Naive thymus-derived CD8-positive, alpha-beta T cell (primary cell): ENCODE measurements at regions not wholly inside any gene's neighbourhood (a gene's known extent, or its start where the extent isn't known, plus 50 kb on each side); places are given as distances from the start of the nearest gene placed in this dataset.

Experiments used
- ATAC-seq, 2 donors: fragments of 150-1000 bp; cut with Tn5 transposase in 1 of 2; sonication (Bioruptor Pico), chemical (Tn5 transposase) in 1 of 2; 1 replicate in 1 of 2; 2 replicates in 1 of 2; pipeline ENCODE4 v1.10.0; 2021; ENCODE audit warnings: mild to moderate bottlenecking in 2 of 2, moderate library complexity in 2 of 2
- POLR2A ChIA-PET: fragments of 350-600 bp; sonication (Branson Sonifier 250); formaldehyde crosslinking; loops from one replicate; lab custom pipeline; 2021; ENCODE audit warnings: antibody characterized with exemption; lab: Charles Lee
- DNase-seq, 10 donors: peaks; one replicate each; pipeline versions ENCODE4 v3.0.0 to v3.0.0-alpha.2; 2020 to 2022
- H3K27ac Mint-ChIP-seq, 10 donors: one replicate each; pipeline ENCODE4 v1.8.0; 2020 to 2022; ENCODE audit warnings: mild to moderate bottlenecking in 10 of 10, mixed read lengths in 10 of 10, moderate library complexity in 4 of 10, inconsistent platforms in 1 of 10
- H3K27me3 Mint-ChIP-seq, 5 donors: one replicate each; pipeline ENCODE4 v1.8.0; 2021 to 2022; ENCODE audit warnings: mixed read lengths in 5 of 5
- H3K36me3 Mint-ChIP-seq, 3 donors: one replicate each; pipeline ENCODE4 v1.8.0; 2020 to 2022; ENCODE audit warnings: mixed read lengths in 3 of 3, mild to moderate bottlenecking in 2 of 3, inconsistent platforms in 1 of 3
- H3K4me1 Mint-ChIP-seq, 4 donors: one replicate each; pipeline ENCODE4 v1.8.0; 2021 to 2022; ENCODE audit warnings: mixed read lengths in 4 of 4
- H3K4me3 Mint-ChIP-seq, 10 donors: one replicate each; pipeline ENCODE4 v1.8.0; 2020 to 2022; ENCODE audit warnings: mild to moderate bottlenecking in 10 of 10, mixed read lengths in 10 of 10, moderate library complexity in 6 of 10, inconsistent platforms in 1 of 10
- H3K9me3 Mint-ChIP-seq, 9 donors: one replicate each; pipeline ENCODE4 v1.8.0; 2020 to 2022; ENCODE audit warnings: mixed read lengths in 9 of 9, mild to moderate bottlenecking in 3 of 9, inconsistent platforms in 1 of 9, moderate library complexity in 1 of 9

DNA sequence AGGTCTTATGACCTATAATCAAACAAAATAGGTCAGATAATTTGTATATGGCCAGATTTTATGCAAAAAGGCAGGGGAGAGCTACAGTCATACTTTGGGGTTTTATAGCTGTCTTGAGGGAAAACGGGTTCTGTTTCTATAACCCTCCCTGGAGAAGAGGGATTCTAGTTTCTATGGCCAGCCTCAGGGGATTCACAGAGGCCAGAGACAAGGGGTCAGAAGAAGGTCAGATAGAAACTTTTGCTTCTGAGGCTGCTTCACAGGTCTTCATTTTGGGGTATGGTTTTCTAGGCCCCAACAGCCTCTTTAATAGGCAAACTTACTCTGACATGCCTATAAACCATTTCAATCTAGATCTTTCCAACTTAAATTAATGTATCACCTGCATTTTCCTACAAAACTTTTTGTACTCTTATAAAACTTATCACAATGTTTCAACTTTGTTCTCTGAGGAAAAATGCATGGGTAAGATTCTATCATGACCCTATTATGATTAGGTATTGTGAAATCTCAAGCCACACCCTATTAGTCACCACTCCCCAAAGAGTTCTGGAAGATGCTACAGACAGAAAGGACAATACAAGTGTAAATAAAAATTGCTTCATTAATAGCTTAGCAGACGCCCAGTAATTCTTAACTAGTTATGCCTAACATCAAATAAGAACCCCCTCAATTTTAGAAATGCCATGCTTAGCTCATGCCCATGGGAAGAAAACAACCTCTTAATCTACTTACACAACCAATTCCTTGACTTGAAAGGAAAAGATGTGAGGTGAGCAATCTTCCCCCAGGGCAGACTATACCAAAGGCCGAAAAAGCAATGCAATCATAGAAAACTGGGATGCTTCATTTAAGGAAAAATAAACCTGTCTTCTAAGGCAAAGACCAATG lies 396.6 kb downstream of the TLR4 start:
- no peaks in the 10 kb centered on the region for H3K36me3 Mint-ChIP-seq
- H3K4me3 Mint-ChIP-seq: no peak overlapping the region
- H3K27me3 Mint-ChIP-seq: peaks cover 0 to 1% (median 0%) of the 10 kb centered on the region in 5 donors
- ATAC-seq (no peak), DNase-seq (no peak)
- no peak overlapping the region for H3K27ac Mint-ChIP-seq
- POLR2A ChIA-PET: no interaction called here
- peaks cover 0 to 6% (median 0%) of the 10 kb centered on the region in 9 donors for H3K9me3 Mint-ChIP-seq
- H3K4me1 Mint-ChIP-seq: no peaks in the 10 kb centered on the region

DNA sequence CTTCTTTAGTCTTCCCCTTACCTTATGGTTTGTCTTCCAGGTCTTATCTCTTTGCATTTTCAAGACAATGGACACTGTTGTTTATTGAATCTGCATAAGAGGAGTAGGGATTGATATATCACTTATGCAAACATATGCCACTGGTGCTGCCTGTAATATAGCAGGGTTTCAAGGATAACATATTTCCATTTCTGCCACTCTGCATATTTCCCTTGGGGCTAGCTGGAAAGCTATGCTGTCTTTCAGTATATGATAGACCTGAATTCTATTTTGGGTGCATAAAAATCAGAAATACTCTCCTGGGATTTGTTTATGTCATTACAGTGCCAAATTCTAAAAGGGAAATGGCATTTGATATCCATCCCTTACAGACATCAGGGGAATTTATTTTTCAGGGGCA lies 400.2 kb downstream of the TLR4 start:
- no peak for DNase-seq
- H3K4me3 Mint-ChIP-seq: no peak overlapping the region
- peak overlapping the region in 1 of 10 donors; percentile 0 for H3K27ac Mint-ChIP-seq
- POLR2A ChIA-PET: no interaction called here
- H3K27me3 Mint-ChIP-seq: peaks cover 0 to 2% (median 0%) of the 10 kb centered on the region in 5 donors
- ATAC-seq: no peak
- no peaks in the 10 kb centered on the region for H3K4me1 Mint-ChIP-seq
- no peaks in the 10 kb centered on the region for H3K36me3 Mint-ChIP-seq
- H3K9me3 Mint-ChIP-seq: peaks cover 0 to 5% (median 0%) of the 10 kb centered on the region in 9 donors

DNA sequence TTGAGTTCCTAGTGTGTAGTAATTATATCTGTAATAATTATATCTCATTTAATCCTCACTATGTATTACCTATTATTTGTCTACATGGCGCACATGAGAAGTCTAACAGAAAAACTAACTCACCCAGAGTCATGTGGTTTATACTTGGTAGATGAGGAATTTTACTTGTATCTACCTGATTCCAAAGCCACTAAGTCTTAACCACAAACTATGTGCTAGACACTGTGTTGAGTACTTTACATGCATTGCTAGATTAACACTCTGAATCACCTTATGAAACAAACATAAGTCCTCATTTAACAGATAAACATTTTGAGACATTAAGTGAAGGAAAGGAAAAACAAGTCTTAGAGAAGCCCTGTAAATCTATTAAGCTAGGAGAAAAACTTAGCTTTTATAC lies 404.8 kb downstream of the TLR4 start:
- Mint-ChIP-seq H3K27ac (no peak overlapping the region), H3K36me3 (no peaks in the 10 kb centered on the region), H3K27me3 (peaks cover 0 to 6% (median 0%) of the 10 kb centered on the region in 5 donors), H3K9me3 (peaks cover 0 to 8% (median 0%) of the 10 kb centered on the region in 9 donors), H3K4me1 (no peaks in the 10 kb centered on the region), H3K4me3 (no peak overlapping the region)
- ATAC-seq (no peak), DNase-seq (no peak)
- POLR2A ChIA-PET: no interaction called here

DNA sequence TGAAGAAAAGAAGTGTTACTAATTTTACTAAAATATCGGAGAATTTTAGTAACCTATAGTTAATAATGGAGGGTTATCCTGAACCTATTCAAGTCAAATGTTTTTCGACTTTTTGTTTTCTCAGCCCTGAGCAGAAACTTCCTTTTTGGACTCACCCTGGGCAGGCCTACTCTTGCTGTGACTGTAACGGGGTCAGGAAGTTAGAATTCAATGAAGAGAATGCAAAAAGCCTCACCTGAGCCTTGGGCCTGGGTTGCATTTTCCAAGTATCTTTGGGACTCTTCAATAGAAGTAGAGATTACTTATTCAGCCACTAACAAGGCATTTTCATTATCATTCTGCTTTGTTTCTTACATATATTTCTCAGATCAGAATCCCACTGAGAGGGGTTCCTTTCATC lies 405.3 kb downstream of the TLR4 start:
- Mint-ChIP-seq H3K4me1 (no peaks in the 10 kb centered on the region), H3K9me3 (peaks cover 0 to 8% (median 0%) of the 10 kb centered on the region in 9 donors), H3K4me3 (no peak overlapping the region), H3K27ac (no peak overlapping the region), H3K27me3 (peaks cover 0 to 5% (median 0%) of the 10 kb centered on the region in 5 donors), H3K36me3 (no peaks in the 10 kb centered on the region)
- ATAC-seq: no peak
- POLR2A ChIA-PET: no interaction called here
- no peak for DNase-seq

DNA sequence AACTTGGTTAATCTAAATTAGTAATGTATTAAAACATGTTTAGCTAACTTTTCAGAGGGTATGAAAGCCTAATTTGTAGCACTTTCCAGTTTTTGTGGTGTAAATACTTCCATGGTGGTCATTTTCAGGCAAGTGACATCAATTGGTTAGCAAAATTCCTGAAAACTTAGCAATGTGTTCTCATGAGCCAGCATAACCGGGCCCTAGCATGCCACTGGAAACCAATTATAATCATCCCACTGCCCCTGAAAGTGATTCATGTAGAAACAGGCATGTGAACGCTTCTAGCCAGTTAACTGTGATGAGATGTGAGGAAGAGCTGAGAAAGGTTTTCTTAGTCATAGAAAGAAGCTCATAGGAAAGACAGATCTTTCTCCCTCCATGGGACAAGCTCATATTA lies 417.2 kb downstream of the TLR4 start:
- Mint-ChIP-seq H3K4me1 (no peaks in the 10 kb centered on the region), H3K4me3 (no peak overlapping the region), H3K27me3 (peaks cover 0 to 2% (median 0%) of the 10 kb centered on the region in 5 donors), H3K9me3 (peaks cover 0 to 9% (median 4%) of the 10 kb centered on the region in 9 donors), H3K36me3 (no peaks in the 10 kb centered on the region), H3K27ac (no peak overlapping the region)
- POLR2A ChIA-PET: no interaction called here
- no peak for DNase-seq
- no peak for ATAC-seq

DNA sequence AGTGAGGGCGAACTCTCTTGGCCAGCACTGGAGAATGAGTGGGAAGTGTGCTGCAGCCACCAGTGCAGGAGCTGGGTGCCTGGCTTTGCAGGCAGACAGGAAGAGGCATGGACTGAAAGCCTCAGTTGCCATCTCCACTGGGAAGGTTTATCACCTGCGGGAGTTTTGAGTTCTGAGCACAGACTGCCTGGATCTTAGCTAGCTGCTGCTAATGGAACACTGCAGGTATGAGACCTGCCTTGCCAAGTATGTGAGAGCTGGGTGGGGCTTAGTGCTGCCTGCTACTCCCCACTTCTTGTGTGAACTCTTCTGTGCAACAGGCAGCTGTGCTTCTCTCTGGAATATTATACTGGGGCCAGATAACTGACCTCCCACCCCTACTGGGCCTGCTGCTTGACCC lies 424.1 kb downstream of the TLR4 start:
- POLR2A ChIA-PET: no interaction called here
- Mint-ChIP-seq H3K4me1 (no peaks in the 10 kb centered on the region), H3K27ac (no peak overlapping the region), H3K36me3 (no peaks in the 10 kb centered on the region), H3K4me3 (no peak overlapping the region), H3K27me3 (peaks cover 0 to 2% (median 0%) of the 10 kb centered on the region in 5 donors), H3K9me3 (peaks cover 0 to 26% (median 7%) of the 10 kb centered on the region in 9 donors)
- DNase-seq (no peak), ATAC-seq (no peak)

DNA sequence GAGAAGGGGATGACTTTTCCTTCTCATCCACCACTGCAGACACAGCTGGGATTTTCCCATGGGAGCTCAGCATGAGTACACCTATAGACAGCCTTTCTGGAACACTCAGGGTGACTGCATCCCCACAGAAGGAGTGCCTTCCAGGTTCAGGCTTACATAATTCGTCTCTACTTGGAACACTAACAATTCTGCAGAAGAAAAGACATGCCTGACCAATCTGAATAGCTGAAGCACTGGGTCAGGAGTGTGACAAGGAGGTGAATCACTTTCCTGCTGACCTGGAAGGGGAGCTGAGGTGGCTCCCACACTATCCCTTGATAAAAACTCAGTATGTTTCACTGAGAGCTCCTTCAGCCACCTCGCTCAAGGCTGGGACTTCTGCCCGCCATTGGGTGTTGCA lies 425.3 kb downstream of the TLR4 start:
- no peaks in the 10 kb centered on the region for H3K36me3 Mint-ChIP-seq
- H3K4me3 Mint-ChIP-seq: no peak overlapping the region
- peaks cover 0 to 31% (median 6%) of the 10 kb centered on the region in 9 donors for H3K9me3 Mint-ChIP-seq
- H3K27ac Mint-ChIP-seq: no peak overlapping the region
- no peak for DNase-seq
- ATAC-seq: no peak
- H3K27me3 Mint-ChIP-seq: peaks cover 0 to 2% (median 0%) of the 10 kb centered on the region in 5 donors
- H3K4me1 Mint-ChIP-seq: no peaks in the 10 kb centered on the region
- POLR2A ChIA-PET: no interaction called here

DNA sequence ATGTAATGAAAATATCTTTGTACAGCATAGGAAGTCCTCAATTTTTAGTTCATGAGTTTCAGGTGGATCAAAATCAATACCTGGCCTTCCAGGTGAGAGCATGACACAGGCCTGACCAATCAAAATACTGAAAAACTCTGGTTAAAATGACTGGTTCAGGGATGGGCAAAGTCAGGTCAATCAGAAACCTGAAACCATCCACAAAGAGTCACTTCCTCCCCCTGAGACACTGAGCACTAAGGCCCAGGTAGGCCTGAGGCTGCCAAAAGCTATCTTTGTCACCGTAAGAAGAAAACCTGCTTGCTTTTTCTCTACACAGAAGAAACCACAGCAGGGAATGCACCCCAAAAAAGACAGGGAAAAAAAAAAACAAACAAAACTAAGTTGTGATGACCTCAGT lies 444.8 kb downstream of the TLR4 start:
- no peak for ATAC-seq

DNA sequence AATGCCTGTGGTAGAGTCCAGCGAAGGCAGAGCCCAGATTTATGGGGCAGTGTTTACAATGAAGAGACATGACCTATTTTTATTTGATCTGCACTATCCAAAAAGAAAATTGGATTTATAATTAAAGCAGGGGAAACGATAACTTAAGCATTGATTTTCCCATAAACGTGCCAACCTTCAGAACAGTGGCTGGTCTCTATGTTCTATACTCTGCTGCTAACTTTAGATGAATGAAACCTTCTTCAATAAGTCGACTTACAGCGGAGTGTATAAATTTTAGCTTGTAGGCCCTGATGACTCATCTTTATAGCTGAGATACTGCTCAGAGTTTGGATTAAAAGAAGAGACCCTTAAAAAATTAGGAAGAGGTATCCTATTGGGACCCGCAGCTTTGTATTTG lies 452.6 kb downstream of the TLR4 start:
- Mint-ChIP-seq H3K27me3 (no peaks in the 10 kb centered on the region), H3K9me3 (peaks cover 0 to 14% (median 0%) of the 10 kb centered on the region in 9 donors), H3K4me1 (no peaks in the 10 kb centered on the region), H3K27ac (no peak overlapping the region), H3K36me3 (no peaks in the 10 kb centered on the region), H3K4me3 (no peak overlapping the region)
- ATAC-seq (no peak), DNase-seq (no peak)
- POLR2A ChIA-PET: no interaction called here

More for the DNA sequence above, 444.8 kb downstream of the TLR4 start:
- peaks cover 0 to 13% (median 0%) of the 10 kb centered on the region in 9 donors for H3K9me3 Mint-ChIP-seq
- no peak overlapping the region for H3K27ac Mint-ChIP-seq
- H3K4me3 Mint-ChIP-seq: no peak overlapping the region
- POLR2A ChIA-PET: interaction anchor here (0.8 kb wide), 1 partner anchor 1190 kb away, joined by 3 read pairs; no protein-coding TSS in a partner anchor
- H3K27me3 Mint-ChIP-seq: peaks cover 0 to 1% (median 0%) of the 10 kb centered on the region in 5 donors
- DNase-seq: no peak
- no peaks in the 10 kb centered on the region for H3K4me1 Mint-ChIP-seq
- H3K36me3 Mint-ChIP-seq: no peaks in the 10 kb centered on the region

DNA sequence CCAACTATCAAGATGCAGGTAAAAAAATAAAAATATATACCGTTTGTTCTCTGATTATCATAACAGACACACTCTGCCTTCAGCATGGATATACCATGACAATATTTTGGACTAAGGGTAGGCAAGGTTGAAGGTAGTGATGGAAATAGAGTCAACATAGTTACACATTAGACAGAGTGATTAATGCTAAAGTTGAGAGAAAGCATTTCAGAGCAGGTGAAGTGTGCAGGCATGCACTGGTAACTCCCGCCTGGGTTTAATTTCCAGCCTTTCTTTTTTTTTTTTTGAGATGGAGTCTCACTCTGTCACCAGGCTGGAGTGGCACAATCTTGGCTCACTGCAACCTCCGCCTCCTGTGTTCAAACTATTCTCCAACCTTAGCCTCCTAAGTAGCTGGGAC lies 458.5 kb downstream of the TLR4 start:
- POLR2A ChIA-PET: no interaction called here
- peaks cover 0 to 14% (median 0%) of the 10 kb centered on the region in 9 donors for H3K9me3 Mint-ChIP-seq
- ATAC-seq: no peak
- H3K27me3 Mint-ChIP-seq: peaks cover 0 to 8% (median 0%) of the 10 kb centered on the region in 5 donors
- no peaks in the 10 kb centered on the region for H3K36me3 Mint-ChIP-seq
- H3K27ac Mint-ChIP-seq: no peak overlapping the region
- H3K4me1 Mint-ChIP-seq: no peaks in the 10 kb centered on the region
- DNase-seq: no peak
- no peak overlapping the region for H3K4me3 Mint-ChIP-seq

DNA sequence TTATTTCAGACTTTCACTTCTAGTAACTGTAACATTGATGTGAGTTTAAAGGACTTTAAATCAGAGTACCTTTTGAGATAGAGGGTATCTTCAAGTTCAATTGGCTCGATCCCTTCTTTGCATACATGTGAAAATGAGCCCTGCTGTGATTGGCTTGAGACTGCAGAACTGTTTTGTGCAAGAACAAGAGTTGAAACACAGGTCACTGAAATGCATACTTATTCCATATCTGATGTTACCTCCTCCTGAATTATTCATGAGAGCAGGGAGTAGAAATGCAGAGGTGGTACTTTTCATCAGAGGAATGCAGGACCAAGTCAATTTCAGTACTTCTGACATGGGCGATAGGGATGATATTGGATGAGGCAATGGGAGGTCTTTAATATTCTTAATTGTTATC lies 459.5 kb downstream of the TLR4 start:
- no peak for DNase-seq
- peaks cover 0 to 8% (median 0%) of the 10 kb centered on the region in 5 donors for H3K27me3 Mint-ChIP-seq
- no peaks in the 10 kb centered on the region for H3K36me3 Mint-ChIP-seq
- no peak overlapping the region for H3K4me3 Mint-ChIP-seq
- H3K27ac Mint-ChIP-seq: no peak overlapping the region
- peaks cover 0 to 14% (median 0%) of the 10 kb centered on the region in 9 donors for H3K9me3 Mint-ChIP-seq
- POLR2A ChIA-PET: no interaction called here
- no peak for ATAC-seq
- H3K4me1 Mint-ChIP-seq: no peaks in the 10 kb centered on the region

DNA sequence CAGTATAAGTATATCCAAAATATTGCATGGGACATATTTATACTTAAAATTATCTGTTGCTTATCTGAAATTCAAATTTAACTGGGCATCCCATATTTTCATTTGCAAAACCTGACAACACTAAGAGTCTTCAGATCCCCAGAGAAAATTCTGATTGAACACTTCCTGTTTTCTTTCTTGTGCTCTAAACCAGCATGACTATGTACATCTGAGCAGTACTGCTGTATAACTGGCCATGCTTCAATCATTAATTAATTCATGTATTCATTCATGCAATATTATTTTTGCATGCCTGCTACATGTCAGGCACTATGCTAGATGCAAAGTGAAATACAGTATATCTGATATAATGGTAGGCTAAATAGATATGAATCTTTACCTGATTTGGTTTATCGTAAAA lies 461.2 kb downstream of the TLR4 start:
- Mint-ChIP-seq H3K4me3 (no peak overlapping the region), H3K4me1 (no peaks in the 10 kb centered on the region), H3K27me3 (peaks cover under 1 to 8% (median under 1%) of the 10 kb centered on the region in 5 donors), H3K9me3 (peaks cover 0 to 14% (median 0%) of the 10 kb centered on the region in 9 donors), H3K27ac (no peak overlapping the region), H3K36me3 (no peaks in the 10 kb centered on the region)
- ATAC-seq (no peak), DNase-seq (no peak)
- POLR2A ChIA-PET: no interaction called here

DNA sequence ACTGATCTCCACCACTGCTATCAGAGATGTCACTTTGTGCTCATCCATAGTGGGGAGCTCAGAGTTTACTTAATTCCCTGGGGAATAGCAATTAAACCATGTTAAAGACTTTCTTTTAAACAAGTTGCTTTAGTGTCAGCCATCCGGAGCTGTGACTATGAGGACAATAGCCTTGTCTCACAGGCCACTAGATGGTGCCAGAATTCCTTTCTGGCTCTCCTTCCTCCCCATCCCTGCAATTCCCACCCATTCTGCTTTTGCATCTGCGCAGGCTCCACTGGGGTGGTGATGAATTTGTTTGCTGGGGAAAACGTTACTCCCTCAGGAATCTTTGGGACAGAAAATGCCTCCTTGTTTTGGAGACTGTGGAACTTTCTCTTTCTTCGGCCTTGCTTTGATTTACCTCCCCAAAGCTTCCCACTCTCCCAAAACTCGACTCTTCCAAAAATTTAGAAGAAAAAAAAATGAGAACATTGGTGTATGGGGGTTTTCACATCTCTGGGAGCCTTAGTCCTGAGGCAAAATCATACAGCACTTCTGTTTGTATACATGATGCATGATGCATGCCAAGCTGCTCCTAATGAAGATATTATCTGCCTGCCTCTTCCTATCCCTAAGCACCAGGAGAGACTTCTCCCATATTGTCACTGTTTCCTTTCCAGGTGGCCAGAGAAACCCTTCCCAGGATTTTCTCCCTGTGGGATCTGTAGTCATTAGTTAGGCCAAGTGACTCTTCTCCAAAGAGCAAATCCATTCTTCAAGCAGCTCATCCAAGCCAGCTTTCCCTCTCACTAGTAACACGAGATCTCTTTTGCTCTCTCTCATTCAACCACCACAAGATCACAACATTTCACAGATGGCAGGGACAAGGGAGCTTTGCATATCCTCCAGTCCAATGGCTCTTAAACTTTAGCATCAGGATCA lies 466.1 kb downstream of the TLR4 start:
- no peaks in the 10 kb centered on the region for H3K4me1 Mint-ChIP-seq
- H3K9me3 Mint-ChIP-seq: peaks cover 0 to 5% (median 0%) of the 10 kb centered on the region in 9 donors
- H3K27me3 Mint-ChIP-seq: peaks cover 0 to 15% (median 3%) of the 10 kb centered on the region in 5 donors
- POLR2A ChIA-PET: no interaction called here
- ATAC-seq: no peak
- no peak overlapping the region for H3K4me3 Mint-ChIP-seq
- H3K36me3 Mint-ChIP-seq: no peaks in the 10 kb centered on the region
- no peak for DNase-seq
- no peak overlapping the region for H3K27ac Mint-ChIP-seq
